ENCODE measurements at regions not wholly inside any gene's neighbourhood (a gene's known extent, or its start where the extent isn't known, plus 50 kb on each side); places are given as distances from the start of the nearest gene placed in this dataset.

- TF ChIP-seq, protein P1, sequence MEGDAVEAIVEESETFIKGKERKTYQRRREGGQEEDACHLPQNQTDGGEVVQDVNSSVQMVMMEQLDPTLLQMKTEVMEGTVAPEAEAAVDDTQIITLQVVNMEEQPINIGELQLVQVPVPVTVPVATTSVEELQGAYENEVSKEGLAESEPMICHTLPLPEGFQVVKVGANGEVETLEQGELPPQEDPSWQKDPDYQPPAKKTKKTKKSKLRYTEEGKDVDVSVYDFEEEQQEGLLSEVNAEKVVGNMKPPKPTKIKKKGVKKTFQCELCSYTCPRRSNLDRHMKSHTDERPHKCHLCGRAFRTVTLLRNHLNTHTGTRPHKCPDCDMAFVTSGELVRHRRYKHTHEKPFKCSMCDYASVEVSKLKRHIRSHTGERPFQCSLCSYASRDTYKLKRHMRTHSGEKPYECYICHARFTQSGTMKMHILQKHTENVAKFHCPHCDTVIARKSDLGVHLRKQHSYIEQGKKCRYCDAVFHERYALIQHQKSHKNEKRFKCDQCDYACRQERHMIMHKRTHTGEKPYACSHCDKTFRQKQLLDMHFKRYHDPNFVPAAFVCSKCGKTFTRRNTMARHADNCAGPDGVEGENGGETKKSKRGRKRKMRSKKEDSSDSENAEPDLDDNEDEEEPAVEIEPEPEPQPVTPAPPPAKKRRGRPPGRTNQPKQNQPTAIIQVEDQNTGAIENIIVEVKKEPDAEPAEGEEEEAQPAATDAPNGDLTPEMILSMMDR (IDR thresholded peaks at IDR 0.05; ENCODE audit: low read depth, low read length, missing control alignments), result no peak
- no peak for DNase-seq (ENCODE audit: low read depth)
- in situ Hi-C loops (cut with HindIII; ENCODE audit: low sequenced_read_pairs), result no loop called here
- H3K4me3 ChIP-seq (ENCODE audit: low read depth, low read length), result no peak overlapping the region
These were observed 2004.3 kb upstream of the ADGRL3 start for GRCh38 chr4:59195839-59196238.

DNA sequence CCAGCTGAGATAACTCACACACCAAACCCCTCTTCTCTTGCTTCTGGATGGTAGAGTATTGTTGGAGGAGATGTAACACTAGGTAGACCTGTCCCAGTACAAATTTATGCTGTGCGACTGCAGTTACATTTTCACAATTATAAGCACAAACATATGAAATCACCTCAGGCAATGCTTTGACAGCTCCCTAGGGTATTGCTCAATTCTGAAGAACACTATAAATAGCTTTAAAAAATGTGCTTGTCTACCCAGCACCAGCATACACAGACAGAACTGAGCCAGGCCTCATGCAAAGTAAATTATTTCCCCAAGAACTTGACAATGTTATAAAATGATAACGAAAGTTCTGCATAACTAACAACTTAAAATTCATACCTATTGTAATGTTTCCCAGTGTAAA is 1999.1 kb upstream of the ADGRL3 start:
- DNase-seq (ENCODE audit: low read depth), result no peak
- in situ Hi-C loops (cut with HindIII; ENCODE audit: low sequenced_read_pairs), result no loop called here
- no peak overlapping the region for H3K4me3 ChIP-seq (ENCODE audit: low read depth, low read length)
- TF ChIP-seq, protein P1 (IDR thresholded peaks at IDR 0.05; ENCODE audit: low read depth, low read length, missing control alignments), result no peak

- DNase-seq (ENCODE audit: low read depth), result no peak
- H3K4me3 ChIP-seq (ENCODE audit: low read depth, low read length), result no peak overlapping the region
- in situ Hi-C loops (cut with HindIII; ENCODE audit: low sequenced_read_pairs), result no loop called here
- TF ChIP-seq, protein P1 (IDR thresholded peaks at IDR 0.05; ENCODE audit: low read depth, low read length, missing control alignments), result no peak
These were observed 1982.1 kb upstream of the ADGRL3 start for GRCh38 chr4:59217910-59218631.

DNA sequence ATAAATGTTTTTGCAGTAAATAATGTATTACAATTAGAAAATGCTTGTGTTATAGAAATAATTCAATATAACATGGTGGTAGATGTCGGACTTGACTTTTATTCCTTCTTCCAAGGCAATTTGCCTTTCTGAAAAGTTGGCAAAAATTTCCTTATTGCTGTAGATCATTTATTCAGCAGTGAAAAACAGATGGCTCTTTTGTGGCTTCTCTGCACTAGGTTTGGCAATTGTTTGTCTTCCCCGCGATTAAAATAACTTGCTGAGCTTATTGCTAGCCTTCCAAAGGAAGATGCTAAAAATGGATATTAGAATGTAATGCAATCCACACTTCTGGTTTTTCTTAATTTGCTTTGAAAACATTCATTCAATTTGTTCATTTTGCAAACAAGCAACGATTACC is 1977.9 kb upstream of the ADGRL3 start:
- in situ Hi-C loops (cut with HindIII; ENCODE audit: low sequenced_read_pairs), result no loop called here
- no peak overlapping the region for H3K4me3 ChIP-seq (ENCODE audit: low read depth, low read length)
- no peak for DNase-seq (ENCODE audit: low read depth)
- TF ChIP-seq, protein P1 (IDR thresholded peaks at IDR 0.05; ENCODE audit: low read depth, low read length, missing control alignments), result no peak

- TF ChIP-seq, protein P1 (IDR thresholded peaks at IDR 0.05; ENCODE audit: low read depth, low read length, missing control alignments), result no peak
- in situ Hi-C loops (cut with HindIII; ENCODE audit: low sequenced_read_pairs), result no loop called here
- no peak for DNase-seq (ENCODE audit: low read depth)
- H3K4me3 ChIP-seq (ENCODE audit: low read depth, low read length), result no peak overlapping the region
These were observed 1976.7 kb upstream of the ADGRL3 start for GRCh38 chr4:59223292-59223941.

DNA sequence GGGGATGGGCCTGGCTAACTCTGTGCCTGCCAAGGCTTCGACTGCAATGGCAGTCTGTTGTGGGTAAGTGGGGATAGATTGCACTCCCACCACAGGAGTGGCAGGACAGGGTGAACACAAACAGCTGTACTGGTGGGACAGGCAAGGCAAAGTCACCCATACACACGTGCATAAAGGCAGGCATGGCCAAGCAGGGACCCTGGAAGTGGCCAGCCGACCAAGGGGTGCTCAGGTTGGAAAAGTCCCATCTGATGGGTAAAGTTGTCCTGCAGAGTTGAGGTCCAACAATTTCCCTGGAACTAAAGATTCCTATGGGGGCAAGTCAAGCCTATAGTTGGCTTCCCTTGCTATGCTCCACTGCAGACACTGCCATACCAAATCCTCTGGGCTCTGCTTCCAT is 1961.9 kb upstream of the ADGRL3 start:
- no peak overlapping the region for H3K4me3 ChIP-seq (ENCODE audit: low read depth, low read length)
- no peak for DNase-seq (ENCODE audit: low read depth)
- TF ChIP-seq, protein P1 (IDR thresholded peaks at IDR 0.05; ENCODE audit: low read depth, low read length, missing control alignments), result no peak
- in situ Hi-C loops (cut with HindIII; ENCODE audit: low sequenced_read_pairs), result no loop called here

All from astrocyte of the cerebellum (primary cell).